HFFc6 (cell line): ENCODE measurements at regions not wholly inside any gene's neighbourhood (a gene's known extent, or its start where the extent isn't known, plus 50 kb on each side); places are given as distances from the start of the nearest gene placed in this dataset.

Source experiments
- DNase-seq: peaks from one replicate; pipeline ENCODE4 v3.0.0-alpha.2; 2018
- H3K27ac Mint-ChIP-seq: 2 replicates; pipeline ENCODE4 v1.8.0; 2020; ENCODE audit warnings: mild to moderate bottlenecking, mixed read lengths
- H3K27me3 Mint-ChIP-seq: 2 replicates; pipeline ENCODE4 v1.8.0; 2021; ENCODE audit warnings: mild to moderate bottlenecking, moderate library complexity, mixed read lengths; ENCODE audit not compliant: insufficient read depth
- H3K36me3 Mint-ChIP-seq: 2 replicates; pipeline ENCODE4 v1.8.0; 2021; ENCODE audit warnings: low read depth, mixed read lengths
- H3K4me1 Mint-ChIP-seq: 2 replicates; pipeline ENCODE4 v1.8.0; 2020; ENCODE audit warnings: low read depth, mixed read lengths
- H3K4me3 Mint-ChIP-seq: 2 replicates; pipeline ENCODE4 v1.8.0; 2020; ENCODE audit warnings: mild to moderate bottlenecking, moderate library complexity, mixed read lengths
- H3K9me3 Mint-ChIP-seq: 2 replicates; pipeline ENCODE4 v1.8.0; 2020; ENCODE audit warnings: mild to moderate bottlenecking, mixed read lengths
- TF ChIP-seq, protein P1 (sequence below): fragments of 200-600 bp; sonication (generic); IDR thresholded peaks from 2 replicates; pipeline ENCODE4 v1.5.0; 2021; ENCODE audit warnings: antibody characterized with exemption, mild to moderate bottlenecking

DNA sequence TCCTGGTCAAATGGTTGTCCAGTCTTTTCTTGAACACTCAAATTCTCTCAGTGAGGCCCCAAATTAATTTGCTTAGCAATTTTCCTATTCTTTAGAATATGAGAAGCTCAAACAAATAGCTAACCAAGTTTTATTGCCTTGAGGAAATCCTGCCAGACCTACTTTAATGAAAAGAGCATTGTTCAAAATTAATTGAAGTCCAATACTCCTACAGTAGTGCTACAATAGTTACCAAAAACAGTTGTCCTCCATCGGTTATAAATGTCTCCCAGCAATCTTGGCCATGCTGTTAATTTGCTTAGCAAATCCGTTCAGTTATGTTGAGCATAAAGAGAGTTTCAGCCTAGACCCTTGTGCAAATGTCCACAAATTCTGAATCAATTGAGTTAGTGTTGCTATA is 112.9 kb downstream of the MAB21L3 start:
- Mint-ChIP-seq H3K9me3 (no peaks in the 10 kb centered on the region), H3K27ac (no peak overlapping the region), H3K4me1 (no peaks in the 10 kb centered on the region), H3K36me3 (no peaks in the 10 kb centered on the region), H3K4me3 (no peak overlapping the region), H3K27me3 (peaks cover 22% of the 10 kb centered on the region)
- DNase-seq, result no peak
- TF ChIP-seq, protein P1, sequence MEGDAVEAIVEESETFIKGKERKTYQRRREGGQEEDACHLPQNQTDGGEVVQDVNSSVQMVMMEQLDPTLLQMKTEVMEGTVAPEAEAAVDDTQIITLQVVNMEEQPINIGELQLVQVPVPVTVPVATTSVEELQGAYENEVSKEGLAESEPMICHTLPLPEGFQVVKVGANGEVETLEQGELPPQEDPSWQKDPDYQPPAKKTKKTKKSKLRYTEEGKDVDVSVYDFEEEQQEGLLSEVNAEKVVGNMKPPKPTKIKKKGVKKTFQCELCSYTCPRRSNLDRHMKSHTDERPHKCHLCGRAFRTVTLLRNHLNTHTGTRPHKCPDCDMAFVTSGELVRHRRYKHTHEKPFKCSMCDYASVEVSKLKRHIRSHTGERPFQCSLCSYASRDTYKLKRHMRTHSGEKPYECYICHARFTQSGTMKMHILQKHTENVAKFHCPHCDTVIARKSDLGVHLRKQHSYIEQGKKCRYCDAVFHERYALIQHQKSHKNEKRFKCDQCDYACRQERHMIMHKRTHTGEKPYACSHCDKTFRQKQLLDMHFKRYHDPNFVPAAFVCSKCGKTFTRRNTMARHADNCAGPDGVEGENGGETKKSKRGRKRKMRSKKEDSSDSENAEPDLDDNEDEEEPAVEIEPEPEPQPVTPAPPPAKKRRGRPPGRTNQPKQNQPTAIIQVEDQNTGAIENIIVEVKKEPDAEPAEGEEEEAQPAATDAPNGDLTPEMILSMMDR, result no peak

DNA sequence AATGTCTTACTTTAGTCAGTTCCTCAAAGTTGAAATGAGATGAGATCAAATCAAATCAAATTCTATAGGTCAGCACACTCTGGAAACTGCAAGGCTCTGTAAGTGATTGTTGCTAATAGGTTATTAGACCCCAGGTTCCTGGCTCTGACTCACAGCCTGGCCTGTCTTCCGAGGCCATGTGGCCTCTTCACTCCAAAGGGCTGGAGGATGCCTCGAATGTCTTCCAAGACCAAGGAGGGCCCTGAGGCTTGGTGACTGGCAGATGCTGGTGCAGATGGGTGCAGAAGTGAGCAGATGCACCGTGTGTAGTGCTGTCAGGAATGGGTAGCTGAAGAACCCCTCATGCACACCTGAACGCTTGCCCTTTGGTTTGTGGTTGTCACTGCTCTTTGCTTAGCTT is 113.4 kb downstream of the MAB21L3 start:
- Mint-ChIP-seq H3K27ac (no peak overlapping the region), H3K36me3 (no peaks in the 10 kb centered on the region), H3K4me1 (no peaks in the 10 kb centered on the region), H3K4me3 (no peak overlapping the region), H3K9me3 (no peaks in the 10 kb centered on the region), H3K27me3 (peaks cover 21% of the 10 kb centered on the region)
- DNase-seq, result no peak
- TF ChIP-seq, protein P1, result no peak

DNA sequence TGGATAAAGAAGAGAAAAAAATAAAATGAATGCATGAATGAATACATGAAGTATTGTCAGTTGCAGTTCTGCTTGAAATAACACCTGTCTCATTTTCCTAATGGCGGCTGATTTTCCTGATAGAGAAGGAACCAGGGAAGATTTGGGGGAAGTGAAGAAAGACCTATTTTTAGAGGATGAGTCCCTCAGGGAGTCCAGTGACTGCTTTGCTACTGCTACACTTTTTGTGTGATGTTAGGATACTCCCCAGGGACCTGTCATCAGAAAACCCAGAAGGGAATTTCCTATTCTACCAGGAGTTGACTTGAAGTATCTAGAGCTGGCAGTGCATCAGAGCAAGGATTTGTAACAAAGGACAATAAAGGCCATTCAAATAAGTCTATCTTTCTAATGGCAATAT is 114.8 kb downstream of the MAB21L3 start:
- no peaks in the 10 kb centered on the region for H3K4me1 Mint-ChIP-seq
- DNase-seq, result no peak
- H3K36me3 Mint-ChIP-seq, result no peaks in the 10 kb centered on the region
- peaks cover 17% of the 10 kb centered on the region for H3K27me3 Mint-ChIP-seq
- no peak overlapping the region for H3K27ac Mint-ChIP-seq
- TF ChIP-seq, protein P1, result no peak
- H3K9me3 Mint-ChIP-seq, result no peaks in the 10 kb centered on the region
- no peak overlapping the region for H3K4me3 Mint-ChIP-seq

DNA sequence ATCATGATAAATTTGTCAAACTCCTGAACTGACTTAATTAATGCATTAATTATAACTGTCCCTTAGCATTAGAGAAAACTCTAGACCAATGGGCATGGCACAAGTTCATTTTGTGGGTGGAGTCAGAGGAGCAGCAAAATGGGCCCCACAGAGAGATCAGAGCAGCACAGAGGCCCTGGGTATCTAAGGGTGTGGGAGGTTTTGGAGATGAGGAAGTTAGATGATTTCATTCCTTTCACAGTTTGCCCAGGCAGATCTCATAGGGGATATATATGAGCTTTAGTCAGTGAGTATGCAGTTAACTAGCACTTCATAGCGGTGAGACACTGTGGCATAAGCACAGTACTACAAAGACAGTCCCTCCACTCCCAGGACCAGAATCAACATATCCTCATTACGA is 117.3 kb downstream of the MAB21L3 start:
- Mint-ChIP-seq H3K4me1 (no peaks in the 10 kb centered on the region), H3K36me3 (no peaks in the 10 kb centered on the region)

DNA sequence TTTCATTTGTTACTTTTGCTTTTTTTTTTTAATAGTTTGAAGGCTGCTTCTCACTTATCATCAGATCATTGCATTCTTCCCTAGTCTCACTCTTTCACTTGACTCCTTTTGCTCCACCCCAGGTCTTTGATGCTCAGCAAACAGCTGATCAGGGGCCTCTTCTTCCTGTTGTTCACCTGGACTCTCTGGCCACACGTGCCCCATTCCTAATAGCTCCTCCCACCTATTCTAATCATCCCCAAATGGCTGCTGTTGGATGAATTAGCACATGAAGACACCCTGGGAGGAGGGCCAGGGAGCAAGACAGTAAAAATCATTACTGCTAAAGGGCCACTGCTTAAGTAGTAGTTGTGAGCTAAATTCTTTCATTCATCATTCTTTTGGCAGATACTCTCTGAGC is 119.5 kb downstream of the MAB21L3 start:
- Mint-ChIP-seq H3K9me3 (no peaks in the 10 kb centered on the region), H3K27me3 (peaks cover 23% of the 10 kb centered on the region), H3K4me1 (no peaks in the 10 kb centered on the region), H3K36me3 (no peaks in the 10 kb centered on the region), H3K4me3 (no peak overlapping the region), H3K27ac (no peak overlapping the region)
- DNase-seq, result no peak
- TF ChIP-seq, protein P1, result no peak

More for the DNA sequence above, 117.3 kb downstream of the MAB21L3 start:
- no peak overlapping the region for H3K4me3 Mint-ChIP-seq
- H3K27ac Mint-ChIP-seq, result no peak overlapping the region
- TF ChIP-seq, protein P1, result no peak
- H3K9me3 Mint-ChIP-seq, result no peaks in the 10 kb centered on the region
- no peak for DNase-seq
- H3K27me3 Mint-ChIP-seq, result peaks cover 18% of the 10 kb centered on the region

DNA sequence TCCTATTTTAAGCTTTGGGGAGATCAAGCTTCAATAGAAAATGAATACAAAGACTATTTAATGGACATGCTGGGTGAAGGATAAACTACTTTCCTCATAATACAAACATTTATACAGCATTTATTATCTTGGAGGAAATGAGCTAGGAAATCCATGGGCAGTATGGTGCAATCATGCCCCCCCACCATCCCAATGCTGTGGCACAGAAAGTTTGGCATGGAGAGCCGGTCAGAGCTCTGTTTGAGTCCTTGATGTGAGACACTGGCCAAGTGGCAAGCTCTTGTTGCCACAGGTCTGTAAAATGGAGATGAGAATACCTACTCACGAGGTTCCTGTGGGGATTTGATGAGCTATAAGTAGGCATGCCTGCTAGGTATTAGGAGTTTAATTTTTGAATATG is 120.6 kb downstream of the MAB21L3 start:
- H3K27ac Mint-ChIP-seq, result no peak overlapping the region
- no peaks in the 10 kb centered on the region for H3K4me1 Mint-ChIP-seq
- no peak for DNase-seq
- no peaks in the 10 kb centered on the region for H3K36me3 Mint-ChIP-seq
- no peak overlapping the region for H3K4me3 Mint-ChIP-seq
- H3K9me3 Mint-ChIP-seq, result no peaks in the 10 kb centered on the region
- H3K27me3 Mint-ChIP-seq, result peaks cover 20% of the 10 kb centered on the region
- TF ChIP-seq, protein P1, result no peak
